Kidney (tissue), 13 donors: ENCODE measurements at regions not wholly inside any gene's neighbourhood (a gene's known extent, or its start where the extent isn't known, plus 50 kb on each side); places are given as distances from the start of the nearest gene placed in this dataset.

ENCODE experiments used
- DNase-seq, 5 donors: peaks; one replicate each; pipeline ENCODE4 v3.0.0-alpha.2; 2013 to 2020
- FAIRE-seq: peaks from 2 replicates; lab custom pipeline; 2012; peaks lifted over from hg19 to GRCh38; lab: Jason Lieb, UNC
- H3K27ac ChIP-seq, 2 donors: one replicate each; pipeline ENCODE4 v1.7.0; 2013; ENCODE audit warnings: low read depth in 2 of 2, low read length in 2 of 2, inconsistent platforms in 1 of 2
- H3K27me3 ChIP-seq: one replicate; pipeline ENCODE4 v1.7.1; 2013; ENCODE audit warnings: low read length, inconsistent platforms; ENCODE audit not compliant: control insufficient read depth, insufficient read depth
- H3K36me3 ChIP-seq, 3 donors: one replicate each; pipeline versions ENCODE4 v1.7.0 to v1.7.1; 2013; ENCODE audit warnings: low read length in 3 of 3, control low read depth in 1 of 3, inconsistent platforms in 1 of 3; ENCODE audit not compliant: insufficient read depth in 3 of 3, control insufficient read depth in 2 of 3
- H3K4me1 ChIP-seq, 3 donors: one replicate each; pipeline versions ENCODE4 v1.7.0 to v1.7.1; 2013; ENCODE audit warnings: low read length in 3 of 3, inconsistent platforms in 1 of 3, low read depth in 1 of 3; ENCODE audit not compliant: control insufficient read depth in 2 of 3, insufficient read depth in 2 of 3
- H3K4me3 ChIP-seq, 3 donors: one replicate each; pipeline versions ENCODE4 v1.7.0 to v1.8.1; 2013; ENCODE audit warnings: low read length in 3 of 3, control low read depth in 1 of 3, inconsistent platforms in 1 of 3
- H3K9ac ChIP-seq, 3 donors: one replicate each; pipeline versions ENCODE4 v1.7.0 to v1.7.1; 2013; ENCODE audit warnings: low read length in 3 of 3, control low read depth in 1 of 3, inconsistent platforms in 1 of 3
- H3K9me3 ChIP-seq, 3 donors: one replicate each; pipeline versions ENCODE4 v1.7.0 to v1.7.1; 2013; ENCODE audit warnings: low read length in 3 of 3, control low read depth in 1 of 3, inconsistent platforms in 1 of 3; ENCODE audit not compliant: control insufficient read depth in 2 of 3, insufficient read depth in 1 of 3
- CTCF ChIP-seq: IDR thresholded peaks from 3 replicates; pipeline ENCODE4 v1.5.1; 2012; ENCODE audit warnings: mild to moderate bottlenecking, moderate library complexity, borderline replicate concordance; ENCODE audit not compliant: insufficient read depth; ENCODE audit errors: extremely low read depth
- intact Hi-C: fragments of 100-400 bp; cut with DNase I; formaldehyde crosslinking; loops from one replicate; pipeline ENCODE4 v1.11.1; 2022
- donor health status: control.
- donor health status: control.
- donor health status: control.
- donor health status: control.
- donor health status: control.
- donor health status: DM: yes; HTN: yes; CAD: no.
- donor health status: Normal renal cell carcinoma (clear cell type).

GRCh38 chr1:227379555-227379892 is 61.2 kb upstream of the CDC42BPA start:
- H3K27ac ChIP-seq: no peak overlapping the region
- TF ChIP-seq CTCF: no peak
- no peak overlapping the region for H3K9ac ChIP-seq
- no peaks in the 10 kb centered on the region for H3K36me3 ChIP-seq
- H3K27me3 ChIP-seq: no peaks in the 10 kb centered on the region
- H3K4me1 ChIP-seq: no peaks in the 10 kb centered on the region
- FAIRE-seq (no peak), DNase-seq (no peak)
- no peak overlapping the region for H3K4me3 ChIP-seq
- no peaks in the 10 kb centered on the region for H3K9me3 ChIP-seq
- intact Hi-C loops: no loop called here

- no peak for FAIRE-seq
- Histone ChIP-seq H3K4me3 (no peak overlapping the region), H3K27ac (no peak overlapping the region), H3K36me3 (no peaks in the 10 kb centered on the region), H3K9ac (no peak overlapping the region), H3K9me3 (no peaks in the 10 kb centered on the region), H3K4me1 (no peaks in the 10 kb centered on the region), H3K27me3 (no peaks in the 10 kb centered on the region)
- TF ChIP-seq CTCF: no peak
- intact Hi-C loops: no loop called here
- no peak for DNase-seq
Measured at GRCh38 chr1:227378871-227379554, 60.7 kb upstream of the CDC42BPA start.

GRCh38 chr1:227378181-227378580 is 59.9 kb upstream of the CDC42BPA start:
- no peak for TF ChIP-seq CTCF
- H3K4me3 ChIP-seq: no peak overlapping the region

GRCh38 chr1:227374846-227375245 is 56.6 kb upstream of the CDC42BPA start:
- Histone ChIP-seq H3K9ac (no peak overlapping the region), H3K27ac (no peak overlapping the region), H3K27me3 (no peaks in the 10 kb centered on the region), H3K4me1 (no peaks in the 10 kb centered on the region), H3K9me3 (no peaks in the 10 kb centered on the region), H3K4me3 (no peak overlapping the region), H3K36me3 (no peaks in the 10 kb centered on the region)
- FAIRE-seq: no peak
- intact Hi-C loops: no loop called here
- no peak for TF ChIP-seq CTCF
- no peak for DNase-seq

More at GRCh38 chr1:227378181-227378580, 59.9 kb upstream of the CDC42BPA start:
- H3K4me1 ChIP-seq: no peaks in the 10 kb centered on the region
- no peaks in the 10 kb centered on the region for H3K27me3 ChIP-seq
- no peak overlapping the region for H3K27ac ChIP-seq
- H3K9me3 ChIP-seq: no peaks in the 10 kb centered on the region
- H3K36me3 ChIP-seq: no peaks in the 10 kb centered on the region
- H3K9ac ChIP-seq: no peak overlapping the region
- DNase-seq (no peak), FAIRE-seq (no peak)
- intact Hi-C loops: no loop called here
